ENCODE measurements at regions not wholly inside any gene's neighbourhood (a gene's known extent, or its start where the extent isn't known, plus 50 kb on each side); places are given as distances from the start of the nearest gene placed in this dataset.

DNA sequence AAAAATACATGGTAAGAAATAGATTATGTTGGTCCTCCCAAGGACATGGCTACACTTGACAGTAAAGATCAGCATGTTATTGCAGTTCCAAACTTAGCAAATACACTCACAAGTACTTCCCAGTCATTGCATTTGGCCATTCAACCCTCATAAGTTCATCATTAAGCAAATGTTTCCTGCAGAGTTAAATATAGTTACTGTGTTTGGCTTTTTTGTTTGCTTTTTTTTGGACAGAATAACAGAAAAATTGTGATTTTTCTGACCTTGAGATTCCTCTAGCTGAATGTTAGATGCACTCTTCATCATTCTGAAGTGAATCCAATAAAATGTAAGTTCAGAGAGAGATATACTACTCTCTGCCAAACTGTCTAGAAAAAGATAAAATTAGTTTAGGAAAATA lies 295.3 kb downstream of the GPD2 start:
- H3K79me2 ChIP-seq (replicated peaks; ENCODE audit: insufficient read depth, low read length): no peaks in the 10 kb centered on the region
- no peak overlapping the region for H3K4me3 ChIP-seq (ENCODE audit: low read length)
- H3K4me2 ChIP-seq (ENCODE audit: low read length): no peak overlapping the region
- H3F3A ChIP-seq (ENCODE audit: insufficient read depth, low read length, poor library complexity, severe bottlenecking): no peaks in the 10 kb centered on the region
- H3K9me3 ChIP-seq (ENCODE audit: low read length): no peaks in the 10 kb centered on the region
- no peaks in the 10 kb centered on the region for H3K27me3 ChIP-seq (ENCODE audit: insufficient read depth, low read depth, low read length)
- no peak for TF ChIP-seq SMC3 (conservative IDR thresholded peaks at IDR 0.05; ENCODE audit: poor library complexity)
- no peak for TF ChIP-seq TAF1 (IDR thresholded peaks at IDR 0.05; ENCODE audit: low read depth)
- no peak for TF ChIP-seq POLR2AphosphoS5 (IDR thresholded peaks at IDR 0.05)
- TF ChIP-seq EP300 (conservative IDR thresholded peaks at IDR 0.05; ENCODE audit: poor library complexity, severe bottlenecking): no peak
- TF ChIP-seq, protein P1, sequence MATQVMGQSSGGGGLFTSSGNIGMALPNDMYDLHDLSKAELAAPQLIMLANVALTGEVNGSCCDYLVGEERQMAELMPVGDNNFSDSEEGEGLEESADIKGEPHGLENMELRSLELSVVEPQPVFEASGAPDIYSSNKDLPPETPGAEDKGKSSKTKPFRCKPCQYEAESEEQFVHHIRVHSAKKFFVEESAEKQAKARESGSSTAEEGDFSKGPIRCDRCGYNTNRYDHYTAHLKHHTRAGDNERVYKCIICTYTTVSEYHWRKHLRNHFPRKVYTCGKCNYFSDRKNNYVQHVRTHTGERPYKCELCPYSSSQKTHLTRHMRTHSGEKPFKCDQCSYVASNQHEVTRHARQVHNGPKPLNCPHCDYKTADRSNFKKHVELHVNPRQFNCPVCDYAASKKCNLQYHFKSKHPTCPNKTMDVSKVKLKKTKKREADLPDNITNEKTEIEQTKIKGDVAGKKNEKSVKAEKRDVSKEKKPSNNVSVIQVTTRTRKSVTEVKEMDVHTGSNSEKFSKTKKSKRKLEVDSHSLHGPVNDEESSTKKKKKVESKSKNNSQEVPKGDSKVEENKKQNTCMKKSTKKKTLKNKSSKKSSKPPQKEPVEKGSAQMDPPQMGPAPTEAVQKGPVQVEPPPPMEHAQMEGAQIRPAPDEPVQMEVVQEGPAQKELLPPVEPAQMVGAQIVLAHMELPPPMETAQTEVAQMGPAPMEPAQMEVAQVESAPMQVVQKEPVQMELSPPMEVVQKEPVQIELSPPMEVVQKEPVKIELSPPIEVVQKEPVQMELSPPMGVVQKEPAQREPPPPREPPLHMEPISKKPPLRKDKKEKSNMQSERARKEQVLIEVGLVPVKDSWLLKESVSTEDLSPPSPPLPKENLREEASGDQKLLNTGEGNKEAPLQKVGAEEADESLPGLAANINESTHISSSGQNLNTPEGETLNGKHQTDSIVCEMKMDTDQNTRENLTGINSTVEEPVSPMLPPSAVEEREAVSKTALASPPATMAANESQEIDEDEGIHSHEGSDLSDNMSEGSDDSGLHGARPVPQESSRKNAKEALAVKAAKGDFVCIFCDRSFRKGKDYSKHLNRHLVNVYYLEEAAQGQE (IDR thresholded peaks at IDR 0.05; ENCODE audit: borderline replicate concordance): no peak
- no peak for TF ChIP-seq EZH2 (IDR thresholded peaks at IDR 0.05; ENCODE audit: borderline replicate concordance, insufficient read depth, low read length, poor library complexity, severe bottlenecking)
- TF ChIP-seq RAD21 (conservative IDR thresholded peaks at IDR 0.05): no peak
- no peak for TF ChIP-seq MXI1 (conservative IDR thresholded peaks at IDR 0.05; ENCODE audit: poor library complexity, severe bottlenecking)
- TF ChIP-seq CTCF (IDR thresholded peaks at IDR 0.05; ENCODE audit: poor library complexity, severe bottlenecking): no peak
- no peaks in the 10 kb centered on the region for H3K9me2 ChIP-seq (ENCODE audit: insufficient read depth, low read length)
- H3K36me3 ChIP-seq (ENCODE audit: insufficient read depth, low read length): no peaks in the 10 kb centered on the region
- H3K27ac ChIP-seq (ENCODE audit: low read length): no peak overlapping the region
- H2AFZ ChIP-seq (ENCODE audit: low read depth, low read length): no peak overlapping the region
- no peak overlapping the region for H3K9ac ChIP-seq (ENCODE audit: low read length)
- no peaks in the 10 kb centered on the region for H4K20me1 ChIP-seq (ENCODE audit: insufficient read depth)

DNA sequence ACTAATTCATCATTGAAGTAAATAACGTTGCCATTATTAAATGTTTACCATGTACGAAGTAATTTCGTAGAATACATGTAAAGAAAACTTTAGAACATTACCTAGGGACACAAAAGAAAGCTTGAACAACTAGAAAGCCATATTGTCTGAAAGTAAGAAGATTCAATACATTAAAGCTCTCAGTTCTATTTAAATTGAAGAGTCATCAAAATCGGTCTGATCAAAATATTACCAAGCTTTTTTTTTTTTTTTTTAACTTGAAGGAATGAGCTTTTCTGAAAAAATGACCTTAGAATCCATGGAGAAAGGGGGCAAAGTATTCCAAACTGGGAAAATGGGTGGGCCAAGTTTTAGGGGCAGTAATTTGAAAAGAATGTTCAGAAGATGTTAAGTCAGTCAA lies 300.8 kb downstream of the GPD2 start:
- H3K9ac ChIP-seq (ENCODE audit: low read length): no peak overlapping the region
- no peaks in the 10 kb centered on the region for H3K9me3 ChIP-seq (ENCODE audit: low read length)
- H3K9me2 ChIP-seq (ENCODE audit: insufficient read depth, low read length): no peaks in the 10 kb centered on the region
- H2AFZ ChIP-seq (ENCODE audit: low read depth, low read length): no peak overlapping the region
- no peak overlapping the region for H3K4me2 ChIP-seq (ENCODE audit: low read length)
- no peaks in the 10 kb centered on the region for H3F3A ChIP-seq (ENCODE audit: insufficient read depth, low read length, poor library complexity, severe bottlenecking)
- H3K27me3 ChIP-seq (ENCODE audit: insufficient read depth, low read depth, low read length): no peaks in the 10 kb centered on the region
- no peak overlapping the region for H3K27ac ChIP-seq (ENCODE audit: low read length)
- no peaks in the 10 kb centered on the region for H3K79me2 ChIP-seq (replicated peaks; ENCODE audit: insufficient read depth, low read length)
- TF ChIP-seq EZH2 (IDR thresholded peaks at IDR 0.05; ENCODE audit: borderline replicate concordance, insufficient read depth, low read length, poor library complexity, severe bottlenecking): no peak
- no peak for TF ChIP-seq TAF1 (IDR thresholded peaks at IDR 0.05; ENCODE audit: low read depth)
- TF ChIP-seq, protein P1 (IDR thresholded peaks at IDR 0.05; ENCODE audit: borderline replicate concordance): no peak
- no peak for TF ChIP-seq SMC3 (conservative IDR thresholded peaks at IDR 0.05; ENCODE audit: poor library complexity)
- TF ChIP-seq POLR2AphosphoS5 (IDR thresholded peaks at IDR 0.05): no peak
- H3K36me3 ChIP-seq (ENCODE audit: insufficient read depth, low read length): no peaks in the 10 kb centered on the region
- H3K4me3 ChIP-seq (ENCODE audit: low read length): no peak overlapping the region
- H4K20me1 ChIP-seq (ENCODE audit: insufficient read depth): no peaks in the 10 kb centered on the region
